GM18511 (cell line): ENCODE measurements at regions not wholly inside any gene's neighbourhood (a gene's known extent, or its start where the extent isn't known, plus 50 kb on each side); places are given as distances from the start of the nearest gene placed in this dataset.

Experiments
- ATAC-seq: cut with Tn5 transposase; IDR thresholded peaks from one replicate; pipeline ENCODE4 v1.9.1; 2021; ENCODE audit warnings: mild to moderate bottlenecking, moderate library complexity; ENCODE audit not compliant: unreplicated experiment

- no peak for ATAC-seq
Measured at GRCh38 chr7:18401757-18402156, 93.8 kb upstream of the HDAC9 start.

GRCh38 chr7:18402488-18403183 is 92.9 kb upstream of the HDAC9 start:
- ATAC-seq: no peak

GRCh38 chr7:18405726-18406125 is 89.8 kb upstream of the HDAC9 start:
- ATAC-seq: no peak

GRCh38 chr7:18407385-18407784 is 88.2 kb upstream of the HDAC9 start:
- ATAC-seq: no peak

DNA sequence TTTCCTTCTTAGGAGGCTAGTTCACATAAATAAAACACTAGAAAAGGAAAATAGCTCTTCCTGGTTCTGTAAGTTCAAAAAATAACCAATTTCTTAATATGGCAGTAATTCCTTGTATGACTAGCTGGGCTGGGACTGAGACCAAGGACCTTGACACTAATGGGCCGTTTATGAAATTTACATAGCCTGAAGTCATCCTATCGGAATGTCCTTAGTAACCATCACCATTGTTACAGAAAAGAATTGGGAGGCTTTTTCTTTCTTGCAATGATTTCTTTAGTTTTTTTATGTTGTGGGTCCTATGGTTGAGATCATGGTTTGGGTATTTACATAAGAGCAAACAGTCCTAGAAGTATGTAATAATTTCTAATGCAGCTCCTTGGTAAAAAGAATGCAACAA is 87.1 kb upstream of the HDAC9 start:
- ATAC-seq: no peak

DNA sequence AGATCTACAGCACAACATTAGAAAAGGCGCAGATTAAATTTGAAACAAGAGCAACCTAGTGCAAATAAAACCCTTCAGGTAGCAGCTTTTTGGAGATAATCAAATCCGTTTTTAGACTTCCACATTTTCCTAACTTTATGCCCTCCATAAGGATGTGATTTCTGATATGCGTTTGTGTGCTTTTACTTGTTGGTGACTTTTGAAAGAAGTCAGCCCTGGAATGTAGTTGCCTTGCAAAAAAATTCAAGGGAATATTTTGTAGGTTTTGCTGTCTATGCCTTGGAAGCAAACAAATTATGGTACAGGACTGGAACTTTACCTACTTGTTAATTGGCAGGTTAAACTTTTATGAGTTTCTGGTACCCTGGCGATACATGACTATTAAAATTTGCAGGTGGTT is 86.7 kb upstream of the HDAC9 start:
- ATAC-seq: no peak

GRCh38 chr7:18413447-18413846 is 82.1 kb upstream of the HDAC9 start:
- ATAC-seq: no peak

- ATAC-seq: no peak
Measured at GRCh38 chr7:18414885-18415284, 80.7 kb upstream of the HDAC9 start.

GRCh38 chr7:18416988-18417387 is 78.6 kb upstream of the HDAC9 start:
- no peak for ATAC-seq

- no peak for ATAC-seq
Measured at GRCh38 chr7:18419456-18419855, 76.1 kb upstream of the HDAC9 start.

DNA sequence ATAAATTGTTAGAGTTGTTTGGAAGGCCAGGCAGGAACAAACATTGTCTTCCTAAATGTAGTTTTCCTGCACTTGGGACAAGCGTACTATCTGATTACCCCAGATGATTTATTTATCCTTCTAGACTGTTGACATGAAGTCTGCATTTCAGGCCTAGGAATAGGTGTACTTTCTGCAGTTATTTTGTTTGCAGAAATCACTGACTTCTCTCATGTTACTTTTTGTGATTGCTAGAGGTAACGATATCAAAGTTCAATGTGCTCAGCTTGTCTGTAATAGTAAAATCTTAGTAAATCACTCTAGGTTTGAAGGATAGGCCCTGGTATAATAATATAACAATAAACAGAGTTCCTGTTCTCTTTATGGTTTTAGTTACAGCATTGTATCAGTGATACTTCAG is 75.4 kb upstream of the HDAC9 start:
- no peak for ATAC-seq

DNA sequence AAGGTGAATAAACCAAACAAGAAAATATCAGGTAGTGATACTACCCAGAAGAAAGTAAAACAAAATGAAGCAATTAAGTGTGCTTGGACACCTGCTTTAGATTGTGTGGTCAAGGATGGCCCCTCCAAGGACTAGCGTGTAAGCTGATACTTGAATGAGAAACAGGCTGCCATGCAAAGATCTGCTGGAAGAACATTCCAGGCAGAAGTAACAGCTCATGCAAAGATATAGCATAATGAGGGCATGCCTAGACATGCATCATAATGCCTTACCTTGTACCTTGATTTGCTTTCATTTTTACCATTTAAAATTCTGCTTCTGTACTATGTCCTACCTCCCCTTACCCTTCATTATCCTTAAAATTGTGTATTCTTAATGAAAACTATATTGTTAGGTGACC is 74.8 kb upstream of the HDAC9 start:
- ATAC-seq: no peak

- peak; percentile 87 for ATAC-seq
Measured at GRCh38 chr7:18421297-18422002, 74.1 kb upstream of the HDAC9 start.

- no peak for ATAC-seq
Measured at GRCh38 chr7:18425227-18425626, 70.3 kb upstream of the HDAC9 start.

GRCh38 chr7:18425838-18426445 is 69.6 kb upstream of the HDAC9 start:
- no peak for ATAC-seq

DNA sequence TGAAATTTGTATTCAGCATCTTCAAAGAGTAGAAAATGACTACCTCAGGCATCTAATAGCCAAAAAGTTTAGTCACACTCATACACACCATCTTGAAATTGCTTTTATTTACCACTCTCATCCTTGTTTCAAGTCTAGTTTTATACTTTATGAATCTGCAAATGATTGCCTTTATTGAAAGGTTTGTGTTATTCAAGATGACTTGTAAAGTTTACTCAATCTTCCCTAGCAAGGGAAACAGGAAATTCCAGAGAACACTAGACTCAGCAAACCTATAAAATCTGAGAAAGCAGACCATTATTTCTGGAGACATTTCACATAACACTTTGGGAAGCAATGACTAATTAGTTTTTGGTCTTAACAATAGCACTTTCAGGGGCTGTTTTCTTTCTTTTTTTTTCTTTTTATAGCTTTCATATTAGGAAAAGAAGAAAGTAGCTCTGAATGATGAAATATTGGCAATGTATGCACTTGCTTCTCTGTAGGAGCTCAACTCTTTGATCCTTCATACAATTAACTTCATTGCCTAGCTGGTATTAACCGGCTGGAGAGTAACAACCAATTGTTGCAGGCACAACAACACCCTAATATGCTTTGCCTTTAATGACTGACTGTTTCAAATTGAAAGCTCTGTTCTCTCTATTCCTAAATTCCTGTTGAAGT is 68.9 kb upstream of the HDAC9 start:
- ATAC-seq: no peak

DNA sequence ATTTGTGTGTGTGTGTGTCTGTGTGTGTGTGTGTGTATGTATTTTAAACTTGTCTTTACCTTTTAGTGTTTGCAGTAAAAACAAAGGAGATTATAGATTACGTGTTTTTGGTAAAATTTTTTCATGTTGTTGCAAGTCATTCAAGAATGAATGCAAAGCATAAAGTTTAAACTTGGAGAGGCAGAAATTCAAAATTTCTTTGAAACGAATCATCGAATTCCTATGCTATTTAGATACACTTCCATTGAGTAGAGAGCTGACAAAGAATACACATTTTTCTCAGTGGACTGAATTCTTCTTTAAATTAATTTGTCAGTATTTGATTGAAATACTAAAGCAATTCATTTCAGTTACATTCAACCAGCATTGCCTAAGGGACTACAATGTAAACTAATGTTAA is 66.0 kb upstream of the HDAC9 start:
- ATAC-seq: no peak

DNA sequence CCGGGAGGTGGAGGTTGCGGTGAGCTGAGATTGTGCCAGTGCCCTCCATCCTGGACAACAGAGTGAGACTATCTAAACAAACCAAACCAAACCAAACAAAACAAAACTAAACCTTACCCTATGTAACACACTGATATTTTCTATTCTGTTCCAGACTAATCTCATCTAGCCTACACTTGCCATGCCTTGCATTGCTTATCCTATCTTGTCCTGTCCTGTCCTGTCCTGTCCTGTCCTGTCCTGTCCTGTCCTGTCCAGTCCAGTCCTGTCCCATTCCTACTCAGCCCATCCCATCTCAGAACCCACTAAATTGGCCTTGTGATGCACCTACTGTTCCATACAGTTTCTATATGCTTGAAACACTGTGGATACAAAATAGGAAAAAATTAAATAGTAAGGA is 64.7 kb upstream of the HDAC9 start:
- ATAC-seq: no peak

DNA sequence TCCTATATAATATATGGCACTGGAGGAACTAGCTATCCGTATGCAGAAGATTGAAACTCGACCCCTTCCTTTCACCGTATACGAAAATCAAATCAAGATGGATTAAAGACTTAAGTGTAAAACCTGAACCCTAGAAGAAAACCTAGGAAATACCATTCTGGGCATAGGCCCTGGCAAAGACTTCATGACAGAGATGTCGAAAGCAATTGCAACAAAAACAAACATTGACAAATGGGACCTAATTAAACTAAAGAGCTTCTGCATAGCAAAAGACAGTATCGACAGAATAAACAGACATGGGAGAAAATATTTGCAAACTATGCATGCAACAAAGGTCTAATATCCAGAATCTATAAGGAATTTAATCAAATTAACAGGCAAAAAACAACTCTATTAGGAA is 61.4 kb upstream of the HDAC9 start:
- no peak for ATAC-seq

- no peak for ATAC-seq
Measured at GRCh38 chr7:18437101-18437500, 58.4 kb upstream of the HDAC9 start.

- ATAC-seq: no peak
Measured at GRCh38 chr7:18440934-18441333, 54.6 kb upstream of the HDAC9 start.

DNA sequence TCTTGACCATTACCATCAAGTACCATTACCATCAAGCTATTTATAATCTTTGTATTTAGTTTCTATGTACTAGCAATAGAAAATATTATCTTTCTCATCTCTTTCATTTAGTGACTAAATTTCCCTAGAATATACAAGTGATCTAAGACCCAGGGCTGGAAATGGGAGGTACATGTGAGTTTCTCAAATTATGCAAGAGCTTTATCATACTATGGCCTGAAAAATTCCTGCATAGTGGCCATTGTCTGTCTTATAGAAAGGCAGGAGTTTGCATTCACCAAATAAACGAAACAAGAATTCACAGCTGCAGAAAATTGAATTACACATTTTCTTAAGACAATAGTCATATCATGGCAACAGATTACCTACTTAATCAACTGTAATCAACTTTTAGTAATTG is 50.7 kb upstream of the HDAC9 start:
- no peak for ATAC-seq
